A549 (cell line): ENCODE measurements at regions not wholly inside any gene's neighbourhood (a gene's known extent, or its start where the extent isn't known, plus 50 kb on each side); places are given as distances from the start of the nearest gene placed in this dataset.

ENCODE experiments used
- CEBPB ChIP-seq, 2 experiments: fragments of >200 bp in 1 of 2; sonication (Bioruptor Twin) in 1 of 2; formaldehyde crosslinking in 1 of 2; IDR thresholded peaks; 2 replicates each; pipeline ENCODE4 v1.6.1; 2012 to 2016
- CTCF ChIP-seq: fragments of >200 bp; sonication (Bioruptor Twin); formaldehyde crosslinking; IDR thresholded peaks from 3 replicates; pipeline ENCODE4 v1.5.1; 2016
- ELK1 ChIP-seq: fragments of 150-350 bp; IDR thresholded peaks from 2 replicates; pipeline ENCODE4 v1.6.1; 2014; ENCODE audit warnings: low read depth, mild to moderate bottlenecking, low read length
- EP300 ChIP-seq, 2 experiments: fragments of >200 bp; sonication (Bioruptor Twin); formaldehyde crosslinking; IDR thresholded peaks; 2 replicates in 1 of 2; 3 replicates in 1 of 2; pipeline ENCODE4 v1.6.1; 2016 to 2017
- FOSB ChIP-seq: fragments of 250-450 bp; sonication (Bioruptor Pico); IDR thresholded peaks from 2 replicates; pipeline ENCODE4 v1.5.0; 2020; ENCODE audit warnings: mild to moderate bottlenecking, moderate library complexity
- MAFK ChIP-seq: fragments of 450-650 bp; IDR thresholded peaks from 2 replicates; pipeline ENCODE4 v1.6.1; 2014; ENCODE audit not compliant: partially characterized antibody
- MYC ChIP-seq: IDR thresholded peaks from 2 replicates; pipeline ENCODE4 v1.6.1; 2012; ENCODE audit warnings: mild to moderate bottlenecking, inconsistent platforms, low read length, improper control_type of control experiment, borderline replicate concordance
- NPAS2 ChIP-seq: fragments of 250-450 bp; sonication (Bioruptor Pico); IDR thresholded peaks from 2 replicates; pipeline ENCODE4 v1.8.0; 2022; ENCODE audit warnings: mild to moderate bottlenecking, moderate library complexity, borderline replicate concordance
- PBX3 ChIP-seq: IDR thresholded peaks from 2 replicates; pipeline ENCODE4 v1.6.1; 2012
- POLR2A ChIP-seq: IDR thresholded peaks from 2 replicates; pipeline ENCODE4 v1.6.1; 2012; ENCODE audit warnings: mild to moderate bottlenecking, low read length
- POLR2AphosphoS2 ChIP-seq: conservative IDR thresholded peaks from 2 replicates; pipeline ENCODE4 v1.6.1; 2012; ENCODE audit warnings: low read length, improper control_type of control experiment, inconsistent platforms
- REST ChIP-seq: fragments of 200-600 bp; sonication (generic); IDR thresholded peaks from 2 replicates; pipeline ENCODE4 v1.6.1; 2016; ENCODE audit warnings: antibody characterized with exemption, mild to moderate bottlenecking, moderate library complexity
- USF2 ChIP-seq: fragments of 450-650 bp; IDR thresholded peaks from 2 replicates; pipeline ENCODE4 v1.6.1; 2014; ENCODE audit warnings: antibody characterized with exemption

GRCh38 chr5:19143935-19144334 lies 844.1 kb downstream of the CDH18 start:
- no peak for TF ChIP-seq CTCF
- no peak for TF ChIP-seq CEBPB (IDR thresholded peaks at IDR 0.05)
- no peak for TF ChIP-seq POLR2A
- TF ChIP-seq MAFK: no peak
- TF ChIP-seq POLR2AphosphoS2: no peak
- no peak for TF ChIP-seq NPAS2 (CRISPR knock-in tag)
- no peak for TF ChIP-seq EP300 (IDR thresholded peaks at IDR 0.05)
- no peak for TF ChIP-seq USF2
- TF ChIP-seq ELK1: no peak
- TF ChIP-seq REST: no peak
- TF ChIP-seq PBX3: no peak
- no peak for TF ChIP-seq MYC
- no peak for TF ChIP-seq FOSB
